Body of pancreas (tissue), 4 donors: ENCODE measurements at regions not wholly inside any gene's neighbourhood (a gene's known extent, or its start where the extent isn't known, plus 50 kb on each side); places are given as distances from the start of the nearest gene placed in this dataset.

ENCODE experiments used
- CTCF ChIP-seq, 7 experiments: fragments of 450-650 bp in 4 of 7; fragments of 200-600 bp in 3 of 7; sonication (generic) in 3 of 7; IDR thresholded peaks; one replicate each; pipeline ENCODE4 v1.5.1; 2016 to 2019; ENCODE audit warnings: antibody characterized with exemption in 7 of 7
- POLR2A ChIP-seq, 3 donors: fragments of 450-650 bp; IDR thresholded peaks; one replicate each; pipeline ENCODE4 v1.6.1; 2016; ENCODE audit warnings: antibody characterized with exemption in 3 of 3, mild to moderate bottlenecking in 2 of 3

GRCh38 chr20:58569241-58570125 is 54.3 kb upstream of the APCDD1L start:
- no peak for TF ChIP-seq CTCF (IDR thresholded peaks at IDR 0.05)
- no peak for TF ChIP-seq POLR2A (IDR thresholded peaks at IDR 0.05)
